ENCODE measurements at regions not wholly inside any gene's neighbourhood (a gene's known extent, or its start where the extent isn't known, plus 50 kb on each side); places are given as distances from the start of the nearest gene placed in this dataset.

GRCh38 chr5:168048486-168048885 is 243.0 kb upstream of the WWC1 start:
- no peak for DNase-seq

- no peak for DNase-seq
Observed at GRCh38 chr5:168052686-168053085, 238.8 kb upstream of the WWC1 start.

GRCh38 chr5:168054091-168054490 is 237.4 kb upstream of the WWC1 start:
- no peak for DNase-seq

GRCh38 chr5:168055141-168055683 is 236.2 kb upstream of the WWC1 start:
- no peak for DNase-seq

- DNase-seq = no peak
Observed at GRCh38 chr5:168055961-168056360, 235.5 kb upstream of the WWC1 start.

- no peak for DNase-seq
Observed at GRCh38 chr5:168056499-168057182, 234.8 kb upstream of the WWC1 start.

- DNase-seq = no peak
Observed at GRCh38 chr5:168057905-168058304, 233.5 kb upstream of the WWC1 start.

- DNase-seq = no peak
Observed at GRCh38 chr5:168059131-168059530, 232.3 kb upstream of the WWC1 start.

GRCh38 chr5:168062239-168062638 is 229.2 kb upstream of the WWC1 start:
- DNase-seq = no peak

- DNase-seq = no peak
Observed at GRCh38 chr5:168064457-168064856, 227.0 kb upstream of the WWC1 start.

- no peak for DNase-seq
Observed at GRCh38 chr5:168064933-168065622, 226.4 kb upstream of the WWC1 start.

GRCh38 chr5:168066536-168067208 is 224.8 kb upstream of the WWC1 start:
- no peak for DNase-seq

GRCh38 chr5:168070761-168071160 is 220.7 kb upstream of the WWC1 start:
- no peak for DNase-seq

- no peak for DNase-seq
Observed at GRCh38 chr5:168072665-168073064, 218.8 kb upstream of the WWC1 start.

- DNase-seq = no peak
Observed at GRCh38 chr5:168073311-168073710, 218.1 kb upstream of the WWC1 start.

- DNase-seq = no peak
Observed at GRCh38 chr5:168073991-168074800, 217.2 kb upstream of the WWC1 start.

- DNase-seq = no peak
Observed at GRCh38 chr5:168075387-168075786, 216.1 kb upstream of the WWC1 start.

- DNase-seq = no peak
Observed at GRCh38 chr5:168076561-168076991, 214.9 kb upstream of the WWC1 start.

GRCh38 chr5:168085261-168086031 is 206.0 kb upstream of the WWC1 start:
- DNase-seq = no peak

- no peak for DNase-seq
Observed at GRCh38 chr5:168086104-168086610, 205.3 kb upstream of the WWC1 start.

- DNase-seq = no peak
Observed at GRCh38 chr5:168086746-168087145, 204.7 kb upstream of the WWC1 start.

All from NCI-H2029 treated with DMSO at 0.1 percent for 48 hours (cell line).